ENCODE measurements at regions not wholly inside any gene's neighbourhood (a gene's known extent, or its start where the extent isn't known, plus 50 kb on each side); places are given as distances from the start of the nearest gene placed in this dataset.
"Not testable (repeated sequence)": the region's sequence is repeated elsewhere in the genome, so short reads cannot be mapped to it uniquely, and the experiment has no call there.

DNA sequence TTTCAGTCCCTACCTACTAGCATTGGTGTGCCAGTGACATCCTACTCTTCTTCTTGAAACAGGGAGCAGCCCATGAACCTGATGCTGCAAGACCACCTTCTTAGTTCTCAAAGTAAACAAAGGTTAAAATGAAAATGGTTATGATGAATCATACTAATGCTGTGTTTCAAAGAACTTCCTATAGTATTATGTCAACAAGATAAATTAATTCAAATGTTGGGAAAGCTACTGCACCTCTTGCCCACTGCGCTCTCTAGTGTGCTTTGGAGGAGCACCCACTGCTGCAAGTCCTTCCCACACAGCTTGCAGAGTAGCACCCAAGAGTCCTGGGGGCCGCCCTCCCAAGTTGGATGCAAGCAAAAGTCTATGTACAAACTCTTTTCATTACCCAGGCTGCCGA lies 81.1 kb downstream of the CD200R1L start:
- DNase-seq (ENCODE audit: low spot score): no peak

DNA sequence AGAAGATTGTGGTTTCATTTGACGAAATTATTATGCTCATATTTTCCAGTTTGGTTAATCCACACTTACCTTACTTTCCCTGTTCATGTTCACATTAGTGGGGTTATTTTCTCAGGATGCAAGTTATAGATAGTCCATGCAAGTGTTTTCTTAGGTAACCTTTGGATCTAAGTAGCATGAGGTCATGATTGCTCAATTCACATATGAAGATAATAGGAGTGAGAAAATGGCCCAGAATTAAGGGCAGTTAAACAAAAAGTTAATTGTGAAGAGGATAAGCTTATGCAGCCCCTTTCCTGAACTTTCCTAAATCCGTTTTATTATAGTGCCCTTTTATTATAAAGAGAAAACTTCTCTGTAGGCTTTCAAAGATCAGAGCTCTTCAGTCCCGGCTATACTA lies 83.4 kb downstream of the CD200R1L start:
- no peak for DNase-seq (ENCODE audit: low spot score)

DNA sequence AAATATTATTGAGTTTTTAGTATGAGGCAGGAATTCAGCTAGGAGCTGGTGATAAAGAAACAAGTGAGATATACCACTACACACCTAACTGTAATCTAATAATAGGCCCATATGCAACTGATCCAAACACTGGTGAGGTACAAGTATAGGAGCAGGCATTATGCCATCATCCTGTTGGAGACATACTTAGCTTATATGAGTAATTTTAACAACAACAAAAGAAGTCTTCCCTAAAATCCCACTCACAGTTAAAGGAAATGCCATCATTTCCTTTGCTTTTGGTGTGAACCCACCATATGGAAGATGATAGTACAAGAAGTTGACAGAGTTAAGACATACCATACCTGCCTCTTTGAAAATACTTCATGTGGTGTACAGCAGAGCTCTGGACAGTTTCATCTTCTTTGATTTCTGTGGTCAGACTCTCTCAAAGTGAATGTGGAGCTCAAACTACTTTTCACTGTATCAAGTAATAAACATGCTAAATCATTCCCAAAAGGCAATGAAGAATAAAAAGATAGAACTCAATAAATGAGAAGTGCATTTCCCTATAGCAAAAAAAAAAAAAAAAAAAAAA lies 85.5 kb downstream of the CD200R1L start:
- DNase-seq (ENCODE audit: low spot score): no peak

DNA sequence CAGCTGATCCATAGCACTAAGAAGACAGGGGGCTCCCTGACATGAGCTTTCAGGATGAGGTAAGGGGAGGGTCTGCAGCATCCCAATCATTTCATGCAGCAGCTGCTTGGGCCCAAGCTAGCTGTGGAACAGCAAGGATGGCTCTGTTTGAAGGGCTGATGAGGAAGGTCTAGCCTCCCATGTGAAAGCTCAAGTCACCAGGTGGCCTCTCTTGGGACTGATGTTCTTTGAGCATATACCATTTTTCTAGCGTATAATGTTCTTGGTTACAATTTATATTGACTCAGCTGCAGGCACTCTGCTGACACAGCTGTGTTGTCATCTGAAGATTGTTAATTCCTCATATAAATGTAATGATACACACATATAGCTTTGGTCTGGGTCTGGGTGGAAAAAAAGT lies 87.0 kb downstream of the CD200R1L start:
- DNase-seq (ENCODE audit: low spot score): no peak

DNA sequence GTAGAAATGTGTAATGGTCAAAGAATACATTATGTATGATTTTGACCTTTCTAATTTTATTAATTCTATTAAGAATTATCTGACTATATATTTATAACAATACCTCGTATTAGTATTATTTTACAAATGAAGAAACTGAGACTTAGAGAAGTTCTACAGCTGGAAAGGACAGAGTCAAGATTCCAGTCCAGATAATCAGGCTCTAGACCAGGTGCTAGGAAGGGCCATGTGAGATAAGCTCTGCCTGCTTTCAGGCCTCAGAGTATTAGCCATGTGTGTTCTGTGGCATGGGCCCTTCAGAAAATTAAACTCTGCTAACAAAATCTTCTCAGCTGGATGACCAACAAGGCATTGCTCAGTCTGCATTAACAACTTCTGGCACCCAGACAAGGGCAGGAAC lies 87.5 kb downstream of the CD200R1L start:
- DNase-seq (ENCODE audit: low spot score): no peak

DNA sequence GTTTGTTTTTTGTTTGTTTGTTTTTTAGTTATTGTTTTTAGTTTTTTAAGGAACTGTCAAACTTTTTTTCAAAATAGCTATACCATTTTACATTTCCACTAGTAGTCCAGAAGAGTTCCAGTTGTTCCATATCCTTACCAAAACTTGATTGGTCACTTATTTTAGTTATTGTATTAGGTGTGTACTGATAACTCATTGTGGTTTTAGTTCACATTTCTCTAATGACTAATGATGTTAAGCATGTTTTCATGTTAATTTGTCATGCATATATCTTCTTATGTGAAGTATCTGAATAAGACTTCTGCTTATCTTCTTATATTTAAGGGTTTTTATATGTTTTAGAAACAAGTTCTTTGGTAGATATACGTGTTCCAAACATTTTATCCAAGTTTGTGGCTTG lies 89.5 kb downstream of the CD200R1L start:
- DNase-seq (ENCODE audit: low spot score): no peak

DNA sequence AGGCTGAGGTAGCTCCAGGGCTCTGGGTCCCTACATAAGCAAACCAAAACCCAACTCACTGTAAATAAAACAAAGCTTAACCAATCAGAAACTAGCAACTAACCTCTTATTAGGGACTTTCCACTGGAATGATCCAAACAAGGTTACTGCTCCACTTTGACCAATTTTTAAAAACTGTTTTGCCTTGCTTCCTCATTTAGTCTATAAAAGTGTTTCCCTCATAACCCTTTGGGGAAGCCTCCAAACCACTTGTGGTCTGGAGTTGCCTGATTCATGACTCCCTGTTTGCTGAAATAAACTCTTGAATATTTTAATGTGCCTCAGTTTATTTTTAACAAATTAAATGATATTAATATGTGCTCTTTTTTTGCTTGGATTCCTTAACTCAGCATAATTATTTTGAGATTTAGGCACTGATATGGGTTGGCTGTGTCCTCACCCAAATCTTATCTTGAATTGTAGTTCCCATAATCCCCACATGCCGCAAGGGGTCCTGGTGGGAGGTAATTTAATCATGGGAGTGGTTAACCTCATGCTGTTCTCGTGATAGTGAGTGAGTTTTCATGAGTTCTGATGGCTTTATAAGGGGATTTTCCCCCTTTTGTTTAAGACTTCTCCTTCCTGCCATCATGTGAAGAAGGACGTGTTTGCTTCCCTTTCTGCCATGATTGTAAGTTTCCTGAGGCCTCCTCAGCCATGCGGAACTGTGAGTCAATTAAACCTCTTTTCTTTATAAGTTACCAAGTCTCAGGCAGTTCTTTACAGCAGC lies 90.6 kb downstream of the CD200R1L start:
- no peak for DNase-seq (ENCODE audit: low spot score)

DNA sequence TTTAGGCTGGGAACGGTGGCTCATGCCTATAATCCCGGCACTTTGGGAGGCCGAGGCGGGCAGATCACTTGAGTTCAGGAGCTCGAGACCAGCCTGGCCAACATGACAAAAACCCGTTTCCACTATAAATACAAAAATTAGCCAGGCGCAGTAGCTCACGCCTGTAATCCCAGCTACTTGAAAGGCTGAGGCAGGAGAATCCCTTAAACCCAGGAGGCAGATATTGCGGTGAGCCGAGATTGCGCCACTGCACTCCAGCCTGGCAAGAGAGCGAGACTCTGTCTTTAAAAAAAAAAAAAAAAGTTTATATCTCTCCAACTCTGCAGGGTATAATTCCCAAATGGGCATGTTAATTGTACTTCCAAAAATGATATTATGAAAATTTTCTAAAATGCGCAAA lies 91.6 kb downstream of the CD200R1L start:
- not testable (repeated sequence) for DNase-seq (ENCODE audit: low spot score)

DNA sequence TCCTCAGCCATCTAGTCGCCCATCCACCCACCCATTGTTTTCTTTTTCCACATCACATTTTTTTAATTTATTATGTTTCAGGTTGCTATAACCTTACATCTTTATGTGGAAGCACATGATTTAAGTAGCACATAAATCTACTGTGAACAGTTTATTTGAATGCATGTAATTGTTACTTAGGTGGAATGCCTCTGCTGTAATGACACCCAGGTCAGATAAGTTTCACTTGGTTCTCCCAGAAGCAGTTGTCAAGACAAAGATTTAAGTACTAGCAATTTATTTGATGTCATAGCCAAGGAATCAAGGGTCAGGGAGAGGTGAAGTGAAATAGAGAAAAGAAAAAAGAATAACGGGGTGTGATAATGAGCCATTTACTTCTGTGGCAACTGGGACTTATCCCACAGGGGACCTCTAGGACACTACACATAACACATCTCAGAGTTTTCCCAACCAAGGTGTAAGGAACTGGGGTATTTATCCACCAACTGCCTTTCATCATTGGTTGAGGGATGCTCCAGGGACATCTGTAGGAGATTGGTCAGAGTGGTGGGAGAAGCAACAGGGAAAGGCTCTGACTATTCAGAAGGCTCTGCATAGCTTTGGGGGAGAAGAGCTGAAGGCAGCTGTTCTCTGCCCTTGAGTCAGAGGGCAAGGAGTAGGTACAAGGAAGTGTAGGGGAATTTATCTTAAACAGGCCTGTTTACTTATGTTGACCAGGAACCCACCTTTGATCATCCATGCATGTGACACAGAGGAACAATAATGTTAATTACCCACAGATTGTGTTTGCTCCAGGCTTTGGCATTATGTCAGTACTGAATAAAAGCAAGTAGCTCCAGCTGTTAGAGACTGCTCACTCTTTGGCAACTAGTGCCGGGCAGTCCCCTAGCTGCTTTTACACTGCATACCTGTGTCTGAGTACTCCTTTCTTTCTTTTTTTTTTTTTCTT lies 94.8 kb downstream of the CD200R1L start:
- no peak for DNase-seq (ENCODE audit: low spot score)

DNA sequence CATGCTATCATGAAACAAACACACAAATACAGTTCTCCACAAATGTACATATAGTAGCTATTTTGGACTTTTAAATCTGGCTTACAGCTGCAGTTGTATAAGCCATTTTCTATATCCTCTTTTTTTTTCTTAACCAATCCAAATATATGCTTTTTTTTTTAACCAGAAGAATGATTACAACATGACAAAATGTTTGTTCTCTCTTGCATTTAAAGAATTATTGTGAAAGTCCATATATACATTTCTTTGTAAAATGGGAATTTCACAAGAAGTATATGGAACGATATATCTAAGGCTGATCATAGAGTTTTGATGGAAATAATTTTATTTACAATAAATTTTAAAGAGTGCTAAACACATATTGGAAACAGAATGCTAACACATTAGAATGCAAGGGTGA lies 95.6 kb downstream of the CD200R1L start:
- no peak for DNase-seq (ENCODE audit: low spot score)

DNA sequence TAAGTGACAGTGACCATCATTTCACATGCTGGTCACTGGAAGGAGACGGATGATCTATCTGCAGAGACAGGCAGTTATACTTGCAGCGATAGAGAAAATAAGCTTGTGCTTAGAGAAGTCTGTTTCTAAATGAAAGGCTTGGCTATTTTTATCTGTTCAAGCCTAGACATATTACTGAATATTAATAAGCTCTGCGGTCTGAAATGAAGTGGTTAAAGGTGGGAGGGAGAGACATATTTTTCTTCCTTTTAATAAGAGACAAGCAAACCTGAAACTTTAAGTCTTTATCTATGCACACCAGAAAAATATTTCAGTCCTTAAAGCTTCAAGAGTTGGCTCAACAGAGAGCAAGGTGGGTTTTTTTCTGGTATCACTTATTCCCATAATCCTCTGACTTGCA lies 99.0 kb downstream of the CD200R1L start:
- DNase-seq (ENCODE audit: low spot score): no peak

DNA sequence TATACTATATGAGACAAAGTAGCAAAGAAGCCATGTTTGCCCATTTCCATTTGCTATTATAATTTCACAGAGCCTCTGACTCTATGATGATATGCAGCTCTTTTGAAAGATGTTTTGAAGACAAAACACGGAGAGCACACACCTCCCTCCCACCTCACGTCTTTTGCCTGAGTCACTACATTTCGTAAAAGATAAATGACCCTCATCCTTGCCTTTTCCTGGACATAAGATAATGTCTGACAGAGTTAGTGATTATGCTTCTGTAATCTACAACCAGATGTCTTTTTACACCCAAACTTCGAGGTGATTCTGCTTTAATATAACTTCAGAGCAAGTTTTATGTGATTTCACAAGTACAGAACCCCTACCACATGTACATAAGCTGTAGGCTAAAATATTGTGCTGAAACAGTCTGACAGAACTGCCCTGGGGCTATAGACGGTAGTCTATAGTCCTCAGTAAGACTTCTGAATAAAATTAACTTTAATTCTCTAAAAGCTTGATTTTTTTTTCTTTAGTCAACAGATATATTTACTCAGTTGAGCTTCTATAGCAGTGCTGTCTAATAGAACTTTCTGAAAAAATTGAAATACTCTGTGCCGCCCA lies 99.9 kb downstream of the CD200R1L start:
- no peak for DNase-seq (ENCODE audit: low spot score)

DNA sequence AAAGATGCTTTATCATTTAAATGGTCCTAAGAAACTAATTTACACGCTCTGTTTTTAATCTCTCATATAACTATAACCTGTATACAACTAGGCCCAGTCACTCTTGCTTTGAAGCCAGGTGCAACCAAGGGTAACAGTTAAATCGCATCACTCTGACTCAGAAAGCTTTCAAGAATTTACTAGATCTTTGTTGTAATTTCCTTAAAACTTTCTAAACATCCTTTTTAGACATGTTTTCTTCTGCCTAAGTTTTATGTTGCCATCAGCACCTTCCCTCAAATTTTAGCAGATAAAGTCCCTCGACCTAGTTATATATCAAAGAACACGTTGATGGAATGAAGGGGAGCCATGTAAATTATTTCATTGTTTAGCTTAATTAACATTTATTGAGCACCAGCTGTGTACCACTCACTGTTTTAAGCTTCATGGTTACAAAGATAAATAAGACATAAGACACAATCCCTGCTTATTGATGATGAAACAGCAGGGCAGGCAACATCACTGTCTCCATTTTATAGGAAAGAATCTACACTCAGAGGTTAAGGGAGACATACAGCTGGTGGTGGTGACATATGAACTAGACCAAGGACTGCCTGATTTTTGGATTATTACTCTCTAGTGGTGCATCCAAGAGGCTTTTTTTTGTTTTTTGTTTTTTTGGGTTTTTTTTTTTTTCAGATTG lies 101.0 kb downstream of the CD200R1L start:
- no peak for DNase-seq (ENCODE audit: low spot score)

DNA sequence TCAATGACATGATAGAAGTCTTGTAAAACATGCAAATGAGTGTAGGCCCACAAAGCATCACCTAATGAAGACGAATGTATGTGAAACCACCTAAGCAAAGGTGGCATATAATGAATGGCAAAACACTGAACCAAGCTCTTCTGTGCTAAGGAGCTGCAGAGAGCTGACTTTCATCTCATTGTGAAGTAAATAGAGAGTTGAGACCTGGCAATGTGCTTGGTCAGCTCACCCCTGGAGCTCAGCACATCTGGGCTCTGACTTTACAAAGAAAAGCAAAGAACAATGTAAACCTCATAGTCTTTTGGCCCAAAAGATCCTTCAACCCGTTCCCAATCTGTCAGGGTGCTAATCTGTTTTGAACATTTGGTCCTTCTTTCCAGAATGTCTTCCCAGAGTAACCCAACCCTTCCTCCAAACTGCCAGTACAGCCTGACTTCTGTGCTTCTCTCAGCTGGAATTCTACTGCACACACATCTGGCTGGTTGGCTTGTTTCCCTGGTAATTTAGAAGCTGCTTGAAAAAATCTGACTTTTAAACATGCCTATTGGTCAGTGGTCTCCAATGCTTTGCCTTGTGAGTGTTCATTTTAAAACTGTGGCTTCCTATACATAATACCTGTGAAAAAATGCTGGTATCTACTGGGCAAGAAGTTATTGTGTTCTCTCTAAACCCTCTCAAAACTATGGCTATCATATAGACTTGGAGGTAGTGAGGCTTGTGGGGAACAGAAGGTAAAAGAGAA lies 101.7 kb downstream of the CD200R1L start:
- no peak for DNase-seq (ENCODE audit: low spot score)

DNA sequence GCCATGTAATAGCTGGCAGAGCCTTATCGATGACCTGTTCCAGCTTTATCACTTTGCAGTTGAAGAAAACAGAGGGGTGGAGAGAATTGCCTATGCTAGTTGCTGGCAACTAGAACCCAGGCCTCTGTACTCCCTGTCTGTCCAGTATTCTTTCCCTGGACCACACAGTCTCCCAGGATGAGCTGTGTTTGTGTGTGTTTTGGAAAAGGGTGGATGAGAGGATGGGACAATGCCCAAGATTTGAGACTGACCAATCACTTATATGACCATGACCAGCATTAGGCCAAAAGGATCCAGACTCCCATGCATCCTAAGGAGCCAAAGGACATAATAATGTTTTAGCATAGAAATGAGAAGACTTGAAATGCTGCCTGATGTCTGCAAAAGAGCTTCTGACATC lies 102.6 kb downstream of the CD200R1L start:
- DNase-seq (ENCODE audit: low spot score): no peak

DNA sequence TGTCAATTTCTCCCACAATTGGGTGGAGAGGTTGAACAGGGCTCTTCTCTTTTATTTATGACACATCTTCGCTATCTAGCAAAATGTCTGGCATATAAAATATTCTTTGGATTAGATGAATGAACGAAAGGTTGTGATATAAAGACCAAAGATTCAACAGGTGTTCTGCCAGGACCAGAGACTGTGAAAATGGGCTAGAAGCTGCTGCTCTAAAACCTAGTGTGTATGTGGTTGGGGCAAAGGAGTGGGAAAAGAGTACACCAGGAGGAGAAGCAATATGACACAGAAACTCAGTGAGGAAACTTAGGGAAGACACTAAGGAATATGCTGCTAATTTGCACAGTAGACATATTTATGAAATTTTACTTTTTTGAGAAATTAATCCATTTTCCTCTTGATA lies 102.0 kb upstream of the CCDC80 start:
- DNase-seq (ENCODE audit: low spot score): no peak

DNA sequence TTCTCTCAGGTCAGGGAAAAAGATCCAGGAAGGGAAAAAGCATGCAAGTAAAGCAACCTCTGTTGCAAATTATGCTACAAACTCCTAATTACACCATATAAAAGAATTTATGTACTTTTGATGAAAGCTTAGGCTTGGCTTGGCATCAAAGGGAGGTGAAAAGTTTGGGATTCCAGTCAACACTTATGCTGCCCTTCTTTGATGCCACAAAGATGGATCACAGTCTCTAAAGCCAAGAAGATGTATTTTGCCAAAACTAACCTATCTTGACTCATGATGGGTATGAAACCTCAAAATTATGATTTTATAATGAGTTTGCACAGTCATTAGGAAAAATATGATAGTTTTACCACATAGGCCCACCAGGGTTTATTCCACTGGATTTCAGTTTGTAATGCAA lies 101.0 kb upstream of the CCDC80 start:
- DNase-seq (ENCODE audit: low spot score): no peak

DNA sequence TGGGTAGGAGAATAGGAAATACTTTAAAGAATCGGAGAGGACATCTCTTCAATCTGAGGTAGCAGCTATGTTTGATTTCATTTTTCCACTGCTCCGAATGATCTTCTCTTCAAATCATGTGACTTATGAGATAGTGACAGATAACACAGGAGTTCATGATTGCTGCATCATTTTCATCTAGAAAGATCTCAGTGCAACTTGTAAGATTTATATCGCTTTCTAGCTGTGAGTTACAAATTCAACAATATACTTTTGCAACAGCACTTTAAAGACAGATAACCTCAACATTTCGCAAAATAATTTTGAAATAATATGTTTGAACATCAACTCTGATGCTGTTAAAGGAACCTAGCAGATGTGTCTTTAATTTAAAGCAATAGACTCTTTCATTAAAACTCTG lies 99.9 kb upstream of the CCDC80 start:
- no peak for DNase-seq (ENCODE audit: low spot score)

DNA sequence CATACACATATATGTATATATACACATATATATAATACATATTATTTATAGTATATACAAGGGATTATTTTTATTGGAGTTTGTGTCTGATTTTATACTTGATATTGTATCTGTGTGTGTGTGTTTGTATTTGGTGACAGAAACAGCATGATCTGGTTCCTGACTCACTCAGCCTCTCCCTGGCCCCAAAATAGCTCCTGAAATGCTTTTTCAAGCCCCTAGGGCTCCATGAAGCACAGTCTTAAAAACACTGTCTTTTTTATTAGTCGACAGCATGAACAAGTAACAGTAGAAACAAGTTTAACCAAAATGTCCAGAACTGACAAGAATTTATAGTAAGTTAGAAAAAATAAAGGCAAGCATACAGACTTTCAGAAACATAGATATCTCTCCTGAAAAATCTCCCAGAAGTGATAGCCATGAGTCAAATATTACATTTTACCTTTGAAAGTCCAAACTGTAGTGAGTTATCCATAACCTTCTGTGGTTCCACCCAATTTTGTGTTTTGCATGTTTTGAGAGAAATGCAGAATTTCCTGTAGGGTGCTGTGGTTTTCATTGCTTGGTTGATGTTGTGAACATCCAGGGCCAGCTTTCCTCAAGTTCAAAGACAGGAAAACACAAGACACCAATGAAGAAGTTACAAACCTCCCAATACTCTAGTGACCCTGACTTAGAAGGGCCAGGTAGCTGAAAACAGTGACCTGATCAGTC lies 98.5 kb upstream of the CCDC80 start:
- no peak for DNase-seq (ENCODE audit: low spot score)

DNA sequence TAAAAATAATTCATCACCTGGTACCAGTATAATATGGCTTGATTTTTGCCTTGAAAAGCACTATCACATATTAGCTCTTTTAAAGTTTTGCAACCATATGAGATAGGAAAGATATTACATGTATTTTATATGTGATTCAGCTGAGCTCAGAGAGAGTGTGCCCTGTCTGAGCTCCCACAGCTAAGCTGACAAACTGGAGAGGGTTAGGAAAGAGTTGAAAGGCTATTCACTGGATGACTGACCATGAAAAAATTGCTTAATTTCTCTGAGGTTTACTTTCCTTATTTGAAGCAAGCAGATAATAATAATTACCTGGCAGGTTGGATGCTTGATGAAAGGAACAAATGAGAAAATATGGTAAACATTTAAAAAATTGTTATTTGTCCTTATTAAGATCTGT lies 97.4 kb upstream of the CCDC80 start:
- DNase-seq (ENCODE audit: low spot score): no peak
